ENCODE measurements at regions not wholly inside any gene's neighbourhood (a gene's known extent, or its start where the extent isn't known, plus 50 kb on each side); places are given as distances from the start of the nearest gene placed in this dataset.
"Not testable (repeated sequence)": the region's sequence is repeated elsewhere in the genome, so short reads cannot be mapped to it uniquely, and the experiment has no call there.

- DNase-seq (ENCODE audit: low read depth in 4 of 4, low spot score in 3 of 4), result not testable (repeated sequence)
Observed at GRCh38 chr12:73002504-73002903, 730.3 kb downstream of the TRHDE start.

DNA sequence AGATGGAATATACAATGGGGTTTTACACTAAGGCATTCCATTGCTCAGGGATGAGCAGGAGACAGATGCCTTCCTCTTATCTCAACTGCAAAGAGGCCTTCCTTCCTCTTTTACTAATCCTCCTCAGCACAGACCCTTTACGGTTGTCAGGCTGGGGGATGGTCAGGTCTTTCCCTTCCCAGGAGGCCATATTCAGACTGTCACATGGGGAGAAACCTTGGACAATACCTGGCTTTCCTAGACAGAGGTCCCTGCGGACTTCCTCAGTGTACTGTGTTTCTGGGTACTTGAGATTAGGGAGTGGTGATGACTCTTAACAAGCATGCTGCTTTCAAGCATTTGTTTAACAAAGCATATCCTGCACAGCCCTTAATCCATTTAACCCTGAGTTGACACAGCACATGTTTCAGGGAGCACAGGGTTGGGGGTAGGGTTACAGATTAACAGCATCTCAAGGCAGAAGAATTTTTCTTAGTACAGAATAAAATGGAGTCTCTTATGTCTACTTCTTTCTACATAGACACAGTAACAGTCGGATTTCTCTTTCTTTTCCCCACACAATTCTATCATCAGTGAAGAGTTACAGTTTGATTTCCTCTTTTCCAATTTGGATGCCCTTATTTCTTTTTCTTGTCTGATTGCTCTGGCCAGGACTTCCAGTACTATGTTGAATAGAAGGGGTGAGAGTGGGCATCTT is 737.1 kb downstream of the TRHDE start:
- not testable (repeated sequence) for DNase-seq (ENCODE audit: low read depth in 4 of 4, low spot score in 3 of 4)

- no peak for DNase-seq (ENCODE audit: low read depth in 4 of 4, low spot score in 3 of 4)
Observed at GRCh38 chr12:73017981-73018380, 745.8 kb downstream of the TRHDE start.

GRCh38 chr12:73053893-73054292 is 781.7 kb downstream of the TRHDE start:
- DNase-seq (ENCODE audit: low read depth in 4 of 4, low spot score in 3 of 4), result no peak

- no peak for DNase-seq (ENCODE audit: low read depth in 4 of 4, low spot score in 3 of 4)
Observed at GRCh38 chr12:73057428-73057827, 785.3 kb downstream of the TRHDE start.

- DNase-seq (ENCODE audit: low read depth in 4 of 4, low spot score in 3 of 4), result no peak
Observed at GRCh38 chr12:73065913-73066312, 793.7 kb downstream of the TRHDE start.

DNA sequence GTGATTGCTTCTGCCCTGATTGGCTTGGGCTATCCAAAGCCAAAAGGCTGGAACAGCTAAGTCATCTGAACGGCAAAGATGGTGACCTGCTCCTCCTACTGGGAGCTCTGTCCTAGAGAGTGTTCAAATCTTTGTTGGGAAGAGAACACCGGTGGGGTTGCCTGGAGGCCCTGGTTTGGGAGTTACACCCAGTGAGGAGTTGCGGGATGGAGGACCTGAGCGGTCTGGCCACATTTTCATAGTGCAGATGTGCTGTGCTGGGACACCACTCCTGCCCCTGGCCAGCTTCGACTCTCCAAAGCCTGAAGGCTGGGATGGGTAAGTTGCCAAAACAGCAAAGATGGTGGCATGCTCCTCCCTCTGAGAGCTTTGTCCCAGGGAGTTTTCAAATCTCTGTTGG is 795.4 kb downstream of the TRHDE start:
- no peak for DNase-seq (ENCODE audit: low read depth in 4 of 4, low spot score in 3 of 4)

DNA sequence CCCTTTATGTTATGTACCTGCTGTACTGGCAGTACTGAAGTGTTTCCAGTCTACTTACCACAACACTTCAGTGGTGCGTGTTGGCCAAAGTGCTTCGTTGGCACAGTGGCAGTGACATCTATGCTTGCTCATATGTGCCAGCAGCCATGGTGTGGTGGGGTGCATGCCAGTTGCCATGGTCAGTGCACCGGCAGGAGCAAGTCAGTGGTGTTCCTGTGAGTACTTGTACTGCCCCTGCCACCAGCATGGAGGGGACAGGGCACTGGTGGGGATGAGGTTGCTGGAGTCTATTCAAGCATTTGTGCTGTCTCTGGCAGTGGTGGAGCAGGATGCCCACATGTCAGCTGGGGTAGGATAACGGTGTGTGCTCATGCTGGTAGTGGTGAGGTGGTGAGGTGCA is 800.0 kb downstream of the TRHDE start:
- no peak for DNase-seq (ENCODE audit: low read depth in 4 of 4, low spot score in 3 of 4)

- DNase-seq (ENCODE audit: low read depth in 4 of 4, low spot score in 3 of 4), result no peak
Observed at GRCh38 chr12:73076760-73077159, 804.6 kb downstream of the TRHDE start.

- DNase-seq (ENCODE audit: low read depth in 4 of 4, low spot score in 3 of 4), result no peak
Observed at GRCh38 chr12:73083736-73084135, 811.6 kb downstream of the TRHDE start.

DNA sequence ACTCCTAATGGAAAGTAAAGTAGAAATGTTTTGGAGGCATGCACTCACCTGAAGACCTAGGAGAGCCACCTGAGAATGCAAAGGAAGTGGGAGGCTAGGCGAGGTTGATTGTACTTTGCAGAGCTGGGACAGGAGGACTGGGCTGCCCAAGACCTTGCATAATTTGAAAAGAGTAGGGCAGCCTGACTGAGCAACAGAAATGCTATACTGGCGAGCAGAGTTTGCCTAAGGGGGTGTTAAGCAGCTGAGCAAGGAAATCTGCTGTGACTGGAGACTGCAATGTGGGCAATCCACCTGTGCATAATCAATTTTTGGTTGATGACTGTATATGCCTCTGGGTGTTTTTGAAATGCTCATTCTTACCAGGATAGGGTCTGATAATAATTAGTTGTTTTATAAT is 834.1 kb downstream of the TRHDE start:
- DNase-seq (ENCODE audit: low read depth in 4 of 4, low spot score in 3 of 4), result peak in 1 of 4 donors; percentile 0

GRCh38 chr12:73106896-73107295 is 834.7 kb downstream of the TRHDE start:
- no peak for DNase-seq (ENCODE audit: low read depth in 4 of 4, low spot score in 3 of 4)

DNA sequence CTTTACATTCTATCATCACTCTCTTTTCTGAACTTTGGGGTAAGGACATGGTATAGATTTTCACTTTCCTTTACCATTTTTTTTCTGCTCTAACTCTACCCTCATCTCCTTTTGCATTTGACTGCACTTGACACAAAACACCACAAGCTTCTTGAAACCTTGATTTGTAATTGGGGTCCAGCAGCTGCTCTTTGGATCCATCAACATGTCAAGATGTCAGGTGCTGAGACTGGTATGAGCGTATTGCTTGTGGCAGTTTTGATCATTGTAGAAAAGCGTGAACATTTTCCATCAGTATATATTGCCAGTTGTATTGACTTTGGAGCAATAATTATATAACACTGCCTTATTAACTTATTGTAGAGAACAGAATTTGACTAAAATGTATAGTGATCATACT is 838.6 kb downstream of the TRHDE start:
- no peak for DNase-seq (ENCODE audit: low read depth in 4 of 4, low spot score in 3 of 4)

DNA sequence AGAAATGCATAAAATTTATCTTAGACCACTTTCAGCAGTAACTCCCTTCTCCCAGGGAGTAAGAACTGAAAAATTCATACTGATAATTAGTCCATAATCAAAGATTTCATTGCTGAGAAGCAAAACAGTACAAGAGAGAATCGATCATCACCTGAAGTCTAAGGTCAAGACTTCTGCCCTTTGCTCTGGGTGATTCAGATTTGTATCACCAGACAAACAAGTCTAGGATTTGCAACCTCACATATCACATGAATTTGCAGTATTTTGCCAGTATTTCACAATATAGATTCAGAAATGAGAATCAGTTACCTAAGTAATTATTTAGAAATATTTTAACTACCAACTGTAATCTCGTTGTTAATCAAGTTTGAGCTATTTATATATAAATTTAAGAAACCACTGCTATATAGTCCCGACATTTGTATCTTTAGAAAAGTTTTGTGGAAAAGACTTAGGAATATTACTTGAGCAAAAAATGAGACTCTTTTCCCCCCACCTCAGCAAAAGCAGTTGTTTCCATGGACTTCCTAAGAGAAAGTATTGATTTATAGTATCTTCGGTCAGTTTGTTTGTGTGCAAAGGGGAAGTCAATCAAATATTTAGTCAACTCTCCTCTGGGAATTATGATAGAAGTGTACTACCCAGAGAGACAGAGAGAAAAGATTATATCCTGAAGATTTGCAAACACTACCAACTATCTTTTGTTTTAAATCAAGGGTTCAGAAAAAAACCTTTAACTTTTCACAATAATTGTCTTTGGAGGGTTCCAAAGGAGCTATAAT is 840.1 kb downstream of the TRHDE start:
- DNase-seq (ENCODE audit: low read depth in 4 of 4, low spot score in 3 of 4), result no peak

DNA sequence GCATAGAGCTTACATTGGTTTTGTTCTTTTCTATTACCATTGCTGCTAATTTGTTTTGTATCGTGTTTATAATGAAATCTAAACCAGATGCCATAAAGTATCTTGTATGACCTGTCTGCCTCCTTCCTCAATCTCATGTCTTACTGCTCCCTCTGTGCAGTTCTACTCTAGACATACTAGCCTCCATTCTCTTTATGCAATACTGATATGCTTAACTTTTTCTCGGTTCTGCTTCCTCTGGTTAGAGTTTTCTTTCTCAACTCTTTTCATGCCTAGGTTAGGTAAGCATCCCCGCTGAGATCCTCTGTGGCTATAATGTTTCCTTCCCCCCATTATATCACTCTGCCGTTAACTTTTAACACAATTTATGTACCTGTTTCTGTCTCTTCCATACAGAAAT is 852.3 kb downstream of the TRHDE start:
- no peak for DNase-seq (ENCODE audit: low read depth in 4 of 4, low spot score in 3 of 4)

DNA sequence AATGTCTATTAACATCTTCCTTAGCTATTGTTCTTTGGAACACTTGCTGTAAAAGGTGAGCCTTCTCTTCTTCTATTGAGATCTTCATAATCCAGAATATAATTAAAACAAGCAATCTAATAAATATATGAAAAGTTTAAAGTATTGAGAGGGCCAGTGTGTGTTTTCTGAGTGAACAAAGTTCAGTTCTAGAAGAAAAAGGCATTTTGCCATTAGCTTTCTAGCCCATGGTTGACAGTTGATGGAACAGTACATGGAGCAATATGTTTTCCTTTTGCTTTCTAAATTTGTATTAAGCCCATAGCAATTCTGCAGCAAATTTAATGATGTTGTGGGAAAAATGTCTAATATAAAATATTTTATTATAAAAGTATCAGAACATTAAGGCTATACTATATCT is 853.0 kb downstream of the TRHDE start:
- no peak for DNase-seq (ENCODE audit: low read depth in 4 of 4, low spot score in 3 of 4)

GRCh38 chr12:73136386-73136785 is 864.2 kb downstream of the TRHDE start:
- DNase-seq (ENCODE audit: low read depth in 4 of 4, low spot score in 3 of 4), result no peak

GRCh38 chr12:73139642-73140041 is 867.5 kb downstream of the TRHDE start:
- not testable (repeated sequence) for DNase-seq (ENCODE audit: low read depth in 4 of 4, low spot score in 3 of 4)

DNA sequence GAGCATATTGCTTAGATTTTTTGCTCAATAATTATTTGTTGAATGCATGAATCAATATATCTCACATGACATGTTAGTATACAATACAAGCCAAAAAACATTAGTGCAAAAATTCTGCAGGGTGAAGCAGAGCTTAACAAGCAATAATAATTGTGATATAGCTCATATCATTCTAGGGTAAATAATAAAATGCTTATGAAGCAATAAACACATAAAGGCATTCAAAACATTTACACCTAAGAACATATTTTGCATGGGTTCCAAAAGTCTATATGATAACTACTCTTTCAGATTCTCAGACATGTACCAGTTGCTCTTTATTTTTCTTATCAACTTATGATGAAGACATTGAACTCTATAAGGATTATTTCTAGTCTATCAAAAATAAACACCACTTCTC is 886.2 kb downstream of the TRHDE start:
- DNase-seq (ENCODE audit: low read depth in 4 of 4, low spot score in 3 of 4), result no peak

DNA sequence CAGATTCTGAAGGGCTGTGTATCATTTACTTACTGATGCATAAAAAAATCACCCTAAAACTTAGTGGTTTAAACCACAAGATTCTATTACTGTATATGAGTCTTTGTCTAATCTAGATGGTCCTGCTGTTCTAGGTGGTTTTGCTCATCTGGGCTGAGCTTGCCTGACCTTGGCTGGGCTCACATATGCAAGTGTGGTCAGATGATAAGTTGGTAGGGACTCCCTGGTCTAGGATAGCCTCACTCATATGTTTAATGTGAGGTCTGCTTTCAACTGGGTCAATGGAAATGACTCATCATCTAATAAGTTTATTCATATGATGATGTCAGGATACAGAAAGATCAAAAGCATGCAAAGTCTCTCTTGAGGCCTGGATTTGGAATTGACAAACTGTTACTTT is 887.8 kb downstream of the TRHDE start:
- no peak for DNase-seq (ENCODE audit: low read depth in 4 of 4, low spot score in 3 of 4)

- DNase-seq (ENCODE audit: low read depth in 4 of 4, low spot score in 3 of 4), result no peak
Observed at GRCh38 chr12:73161970-73162369, 889.8 kb downstream of the TRHDE start.

DNA sequence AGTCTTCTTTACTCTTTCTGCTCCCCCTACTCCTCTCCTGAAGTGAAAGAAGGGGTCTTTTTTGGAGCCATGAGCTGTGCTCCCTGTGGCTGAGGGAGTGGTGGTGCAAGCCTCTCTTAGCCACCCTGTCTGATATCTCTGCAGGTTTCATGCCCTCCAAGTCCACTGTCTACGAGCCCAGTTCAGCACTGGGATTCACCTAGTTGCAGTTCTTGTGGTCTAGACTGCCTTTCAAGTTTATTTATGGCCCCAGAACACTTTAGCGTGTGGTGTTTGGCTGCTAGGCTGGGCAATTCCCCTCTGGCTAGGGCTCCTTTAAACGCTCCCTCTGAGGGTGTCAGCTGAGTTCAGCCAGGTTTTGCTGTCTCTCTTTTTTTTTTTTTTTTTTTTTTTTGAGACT is 908.6 kb downstream of the TRHDE start:
- DNase-seq (ENCODE audit: low read depth in 4 of 4, low spot score in 3 of 4), result no peak

All from left renal pelvis (tissue), 4 donors.